Stomach (tissue), 8 donors: ENCODE measurements at regions not wholly inside any gene's neighbourhood (a gene's known extent, or its start where the extent isn't known, plus 50 kb on each side); places are given as distances from the start of the nearest gene placed in this dataset.

ENCODE experiments used
- DNase-seq, 2 donors: peaks; one replicate each; pipeline versions ENCODE4 v3.0.0 to v3.0.0-alpha.2; 2013 to 2019
- H3K27ac ChIP-seq, 5 donors: fragments of 200-600 bp in 4 of 5; sonication (generic) in 4 of 5; one replicate each; pipeline ENCODE4 v1.5.1; 2013 to 2019; ENCODE audit warnings: mild to moderate bottlenecking in 1 of 5, moderate library complexity in 1 of 5
- H3K27me3 ChIP-seq, 3 donors: fragments of 200-600 bp; sonication (generic); one replicate each; pipeline ENCODE4 v1.5.1; 2017 to 2019; ENCODE audit warnings: mixed run types in 1 of 3
- H3K36me3 ChIP-seq, 4 donors: fragments of 200-600 bp; sonication (generic); 1 replicate in 3 of 4; 2 replicates in 1 of 4; pipeline ENCODE4 v1.5.1; 2016 to 2019
- H3K4me1 ChIP-seq, 4 donors: fragments of 200-600 bp; sonication (generic); one replicate each; pipeline ENCODE4 v1.5.1; 2016 to 2019
- H3K4me3 ChIP-seq, 4 donors: fragments of 200-600 bp; sonication (generic) in 3 of 4; one replicate each; pipeline ENCODE4 v1.5.1; 2016 to 2019; ENCODE audit warnings: mild to moderate bottlenecking in 1 of 4
- H3K9me3 ChIP-seq, 4 donors: fragments of 200-600 bp; sonication (generic); one replicate each; pipeline ENCODE4 v1.5.1; 2016 to 2019
- CTCF ChIP-seq, 7 experiments: fragments of 450-650 bp in 4 of 7; fragments of 200-600 bp in 3 of 7; sonication (generic) in 3 of 7; IDR thresholded peaks; one replicate each; pipeline ENCODE4 v1.5.1; 2016 to 2019; ENCODE audit warnings: antibody characterized with exemption in 7 of 7, control low read depth in 2 of 7, mild to moderate bottlenecking in 1 of 7
- EP300 ChIP-seq: sonication (generic); formaldehyde crosslinking; IDR thresholded peaks from one replicate; pipeline ENCODE4 v1.6.1; 2017; ENCODE audit warnings: antibody characterized with exemption
- POLR2A ChIP-seq, 4 donors: fragments of 450-650 bp; IDR thresholded peaks; one replicate each; pipeline ENCODE4 v1.6.1; 2016; ENCODE audit warnings: antibody characterized with exemption in 4 of 4, control low read depth in 2 of 4, mild to moderate bottlenecking in 1 of 4, moderate library complexity in 1 of 4
- POLR2AphosphoS5 ChIP-seq, 3 donors: sonication (generic); formaldehyde crosslinking; IDR thresholded peaks; one replicate each; pipeline ENCODE4 v1.6.1; 2016; ENCODE audit warnings: antibody characterized with exemption in 3 of 3
- WGBS, 5 donors: extraction: QIAGEN DNeasy Blood & Tissue Kit in 3 of 5; methylation state at CpG; one replicate each; pipeline versions ENCODE4 v1.1.5 to v1.1.7; 2013 to 2018; 5-methylcytosine and 5-hydroxymethylcytosine counted together
- intact Hi-C: fragments of 100-400 bp; cut with DNase I; formaldehyde crosslinking; loops from one replicate; pipeline ENCODE4 v1.15.1; 2023; ENCODE audit warnings: low total_unique reads
- donor health status: healthy with polysubstance abuse.
- donor health status: Bipolar disorder and iron deficiency.
- donor health status: healthy.

GRCh38 chr7:25633426-25634036 lies 405.2 kb upstream of the NPVF start:
- intact Hi-C loops = no loop called here
- no peaks in the 10 kb centered on the region for H3K9me3 ChIP-seq
- H3K36me3 ChIP-seq = no peaks in the 10 kb centered on the region
- H3K4me3 ChIP-seq = no peak overlapping the region
- H3K27ac ChIP-seq = no peak overlapping the region
- DNase-seq = peak in 1 of 2 donors; percentile 53
- peaks cover 0 to 21% (median 0%) of the 10 kb centered on the region in 4 donors for H3K4me1 ChIP-seq
- TF ChIP-seq EP300 (no peak), CTCF (IDR thresholded peaks at IDR 0.05) (no peak), POLR2AphosphoS5 (IDR thresholded peaks at IDR 0.05) (peak in 1 of 3 donors; percentile 17), POLR2A (IDR thresholded peaks at IDR 0.05) (no peak)
- 73 to 86% (median 77%) methylated on average over 3 of the region's 3 CpGs for WGBS, 5 donors
- H3K27me3 ChIP-seq = no peaks in the 10 kb centered on the region

DNA sequence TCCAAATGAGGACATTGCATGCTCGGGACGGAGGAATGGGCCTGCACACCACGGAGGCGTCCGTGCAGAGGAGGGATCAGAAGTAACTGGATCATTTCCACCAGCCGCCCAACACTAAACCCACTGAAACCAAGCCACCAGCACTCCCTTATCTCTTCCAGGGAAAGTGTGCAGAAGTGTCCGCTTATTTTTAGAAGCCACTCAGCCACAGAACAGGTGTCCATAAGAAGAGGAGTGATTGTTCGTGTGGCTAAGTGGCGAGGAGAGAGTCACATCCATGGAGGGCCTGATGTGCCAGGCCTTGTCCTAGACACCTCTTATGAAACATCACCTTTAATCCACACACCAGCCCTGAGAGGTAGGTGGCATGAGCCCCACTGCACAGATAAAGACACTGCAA lies 407.9 kb upstream of the NPVF start:
- no peak for DNase-seq
- WGBS, 5 donors = 79 to 93% (median 90%) methylated on average over 9 of the region's 9 CpGs
- Histone ChIP-seq H3K27me3 (no peaks in the 10 kb centered on the region), H3K36me3 (no peaks in the 10 kb centered on the region), H3K27ac (peak overlapping the region in 2 of 5 donors; percentile 14 to 35), H3K4me3 (no peak overlapping the region), H3K9me3 (no peaks in the 10 kb centered on the region), H3K4me1 (peaks cover 0 to 25% (median 0%) of the 10 kb centered on the region in 4 donors)
- intact Hi-C loops = no loop called here
- no peak for TF ChIP-seq POLR2AphosphoS5 (IDR thresholded peaks at IDR 0.05)
- no peak for TF ChIP-seq CTCF (IDR thresholded peaks at IDR 0.05)
- no peak for TF ChIP-seq EP300
- TF ChIP-seq POLR2A (IDR thresholded peaks at IDR 0.05) = no peak

DNA sequence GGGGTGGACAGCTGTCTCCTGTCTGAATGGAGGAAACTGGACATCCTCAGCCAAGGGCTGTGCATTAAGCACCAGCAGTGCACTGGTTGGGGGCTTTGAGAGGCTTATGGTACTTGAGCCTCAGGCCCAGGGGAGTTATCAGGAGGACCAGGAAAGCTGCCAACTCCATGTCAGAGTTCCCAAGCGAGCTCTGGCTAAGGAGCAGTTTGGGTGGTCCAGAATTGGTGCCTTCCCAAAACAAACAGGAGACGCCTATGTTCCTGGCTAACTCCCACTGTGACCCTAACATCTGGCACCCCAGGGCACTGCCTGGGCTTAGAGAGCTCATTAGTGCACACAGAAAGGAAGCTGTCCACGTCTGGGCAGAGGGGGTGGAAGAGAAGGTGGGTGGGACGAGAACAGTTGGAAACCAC lies 408.6 kb upstream of the NPVF start:
- peaks cover 0 to 25% (median 0%) of the 10 kb centered on the region in 4 donors for H3K4me1 ChIP-seq
- WGBS, 5 donors = 17 to 48% (median 32%) methylated on average over 4 of the region's 4 CpGs
- TF ChIP-seq POLR2AphosphoS5 (IDR thresholded peaks at IDR 0.05) = no peak
- no peak overlapping the region for H3K4me3 ChIP-seq
- no peaks in the 10 kb centered on the region for H3K27me3 ChIP-seq
- no peaks in the 10 kb centered on the region for H3K36me3 ChIP-seq
- H3K27ac ChIP-seq = peak overlapping the region in 2 of 5 donors; percentile 14 to 35
- intact Hi-C loops = no loop called here
- peak in 1 of 2 donors; percentile 84 for DNase-seq
- H3K9me3 ChIP-seq = no peaks in the 10 kb centered on the region

GRCh38 chr7:25638068-25638467 lies 409.8 kb upstream of the NPVF start:
- Histone ChIP-seq H3K36me3 (no peaks in the 10 kb centered on the region), H3K4me3 (no peak overlapping the region), H3K27me3 (no peaks in the 10 kb centered on the region), H3K9me3 (no peaks in the 10 kb centered on the region), H3K4me1 (peaks cover 0 to 25% (median 0%) of the 10 kb centered on the region in 4 donors), H3K27ac (peak overlapping the region in 1 of 5 donors; percentile 35)
- peak in 1 of 2 donors; percentile 43 for DNase-seq
- intact Hi-C loops = no loop called here
- TF ChIP-seq POLR2AphosphoS5 (IDR thresholded peaks at IDR 0.05) (no peak), EP300 (no peak), CTCF (IDR thresholded peaks at IDR 0.05) (no peak)

DNA sequence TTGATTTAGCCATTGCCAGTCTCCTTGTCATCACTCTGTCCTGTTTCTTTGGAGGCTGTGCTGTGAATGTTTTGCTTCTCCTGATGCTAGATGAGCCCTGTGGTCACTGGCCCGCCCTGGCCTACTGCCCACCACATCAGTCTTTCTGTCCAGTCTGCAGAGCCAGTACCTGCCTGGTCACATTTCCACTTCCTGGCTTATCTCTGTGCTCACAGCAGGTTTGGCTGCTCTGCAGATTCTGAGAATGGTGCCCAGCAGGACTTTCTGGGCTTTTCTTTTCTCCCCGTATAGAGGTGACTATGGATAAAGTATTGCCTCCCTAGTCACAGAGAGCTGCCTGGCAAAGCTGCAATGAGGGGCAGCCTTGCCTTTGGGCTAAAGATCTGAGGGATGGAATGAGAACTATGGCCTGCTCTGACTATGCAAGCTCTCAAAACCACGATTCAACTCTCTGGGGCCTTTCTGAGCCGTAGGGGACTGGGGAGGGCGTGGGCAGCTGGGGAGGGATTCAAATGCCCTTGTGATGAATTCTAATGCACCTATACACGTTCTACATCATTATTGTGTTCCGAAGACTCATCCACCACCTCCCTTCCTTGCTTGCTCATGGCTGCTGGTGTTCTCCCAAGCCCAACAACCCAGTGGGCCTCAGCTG lies 410.4 kb upstream of the NPVF start:
- Histone ChIP-seq H3K4me1 (peaks cover 0 to 25% (median 0%) of the 10 kb centered on the region in 4 donors), H3K4me3 (no peak overlapping the region), H3K27ac (peak overlapping the region in 1 of 5 donors; percentile 35), H3K36me3 (no peaks in the 10 kb centered on the region), H3K27me3 (no peaks in the 10 kb centered on the region), H3K9me3 (no peaks in the 10 kb centered on the region)
- WGBS, 5 donors = 62 to 88% (median 74%) methylated on average over 7 of the region's 7 CpGs
- TF ChIP-seq EP300 = no peak
- TF ChIP-seq CTCF (IDR thresholded peaks at IDR 0.05) = no peak
- TF ChIP-seq POLR2A (IDR thresholded peaks at IDR 0.05) = no peak
- TF ChIP-seq POLR2AphosphoS5 (IDR thresholded peaks at IDR 0.05) = no peak
- DNase-seq = no peak
- intact Hi-C loops = no loop called here
